AG04449 (cell line): ENCODE measurements at regions not wholly inside any gene's neighbourhood (a gene's known extent, or its start where the extent isn't known, plus 50 kb on each side); places are given as distances from the start of the nearest gene placed in this dataset.

Source experiments
- CTCF ChIA-PET: fragments of 350-600 bp; formaldehyde crosslinking; extraction: SDS; loops from one replicate; lab custom pipeline; 2021; ENCODE audit warnings: antibody characterized with exemption; lab: Yijun Ruan, JAX
- POLR2A ChIA-PET: fragments of 400-600, 350-600 bp; formaldehyde crosslinking; extraction: SDS; loops from one replicate; lab custom pipeline; 2020; ENCODE audit warnings: antibody characterized with exemption, inconsistent platforms; lab: Yijun Ruan, JAX
- DNase-seq: peaks from one replicate; pipeline ENCODE4 v3.0.0-alpha.2; 2010; ENCODE audit warnings: low read depth, low spot score
- H3K4me3 ChIP-seq: 2 replicates; pipeline ENCODE4 v1.5.1; 2011; ENCODE audit warnings: low read depth, mild to moderate bottlenecking, control low read depth, low read length
- CTCF ChIP-seq: IDR thresholded peaks from one replicate; pipeline ENCODE4 v1.5.1; 2011; ENCODE audit warnings: mild to moderate bottlenecking, moderate library complexity, low read length, control low read depth, inconsistent platforms; ENCODE audit not compliant: insufficient read depth; ENCODE audit errors: missing control alignments

- POLR2A ChIA-PET, result no interaction called here
These were observed 478.0 kb downstream of the PDHA2 start for GRCh38 chr4:96317891-96318290.

GRCh38 chr4:96326846-96327245 lies 487.0 kb downstream of the PDHA2 start:
- no peak overlapping the region for H3K4me3 ChIP-seq
- CTCF ChIA-PET, result no interaction called here
- POLR2A ChIA-PET, result no interaction called here
- DNase-seq, result no peak
- TF ChIP-seq CTCF, result no peak

More at GRCh38 chr4:96317891-96318290, 478.0 kb downstream of the PDHA2 start:
- H3K4me3 ChIP-seq, result no peak overlapping the region
- no peak for TF ChIP-seq CTCF
- CTCF ChIA-PET, result no interaction called here
- no peak for DNase-seq

GRCh38 chr4:96342196-96342595 lies 502.3 kb downstream of the PDHA2 start:
- TF ChIP-seq CTCF, result no peak
- POLR2A ChIA-PET, result no interaction called here
- no peak overlapping the region for H3K4me3 ChIP-seq
- DNase-seq, result no peak
- CTCF ChIA-PET, result no interaction called here

GRCh38 chr4:96342790-96343455 lies 503.0 kb downstream of the PDHA2 start:
- no peak overlapping the region for H3K4me3 ChIP-seq
- CTCF ChIA-PET, result no interaction called here
- no peak for TF ChIP-seq CTCF
- no peak for DNase-seq
- POLR2A ChIA-PET, result no interaction called here

GRCh38 chr4:96343836-96344235 lies 503.9 kb downstream of the PDHA2 start:
- DNase-seq, result no peak
- POLR2A ChIA-PET, result no interaction called here
- H3K4me3 ChIP-seq, result no peak overlapping the region
- TF ChIP-seq CTCF, result no peak
- CTCF ChIA-PET, result no interaction called here

GRCh38 chr4:96347582-96347981 lies 507.7 kb downstream of the PDHA2 start:
- POLR2A ChIA-PET, result no interaction called here
- CTCF ChIA-PET, result no interaction called here
- TF ChIP-seq CTCF, result no peak

More at GRCh38 chr4:96347582-96347981, 507.7 kb downstream of the PDHA2 start:
- H3K4me3 ChIP-seq, result no peak overlapping the region
- DNase-seq, result no peak
